ENCODE measurements at regions not wholly inside any gene's neighbourhood (a gene's known extent, or its start where the extent isn't known, plus 50 kb on each side); places are given as distances from the start of the nearest gene placed in this dataset.

GRCh38 chr5:2381070-2381469 is 370.4 kb downstream of the IRX2 start:
- TF ChIP-seq POLR2AphosphoS5 (IDR thresholded peaks at IDR 0.05) (no peak), POLR2A (IDR thresholded peaks at IDR 0.05) (no peak), EP300 (IDR thresholded peaks at IDR 0.05) (no peak)
- TF ChIP-seq, protein P1, sequence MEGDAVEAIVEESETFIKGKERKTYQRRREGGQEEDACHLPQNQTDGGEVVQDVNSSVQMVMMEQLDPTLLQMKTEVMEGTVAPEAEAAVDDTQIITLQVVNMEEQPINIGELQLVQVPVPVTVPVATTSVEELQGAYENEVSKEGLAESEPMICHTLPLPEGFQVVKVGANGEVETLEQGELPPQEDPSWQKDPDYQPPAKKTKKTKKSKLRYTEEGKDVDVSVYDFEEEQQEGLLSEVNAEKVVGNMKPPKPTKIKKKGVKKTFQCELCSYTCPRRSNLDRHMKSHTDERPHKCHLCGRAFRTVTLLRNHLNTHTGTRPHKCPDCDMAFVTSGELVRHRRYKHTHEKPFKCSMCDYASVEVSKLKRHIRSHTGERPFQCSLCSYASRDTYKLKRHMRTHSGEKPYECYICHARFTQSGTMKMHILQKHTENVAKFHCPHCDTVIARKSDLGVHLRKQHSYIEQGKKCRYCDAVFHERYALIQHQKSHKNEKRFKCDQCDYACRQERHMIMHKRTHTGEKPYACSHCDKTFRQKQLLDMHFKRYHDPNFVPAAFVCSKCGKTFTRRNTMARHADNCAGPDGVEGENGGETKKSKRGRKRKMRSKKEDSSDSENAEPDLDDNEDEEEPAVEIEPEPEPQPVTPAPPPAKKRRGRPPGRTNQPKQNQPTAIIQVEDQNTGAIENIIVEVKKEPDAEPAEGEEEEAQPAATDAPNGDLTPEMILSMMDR (IDR thresholded peaks at IDR 0.05) = no peak

All from suprapubic skin (tissue), 4 donors.